HG03378 (cell line): ENCODE measurements at regions not wholly inside any gene's neighbourhood (a gene's known extent, or its start where the extent isn't known, plus 50 kb on each side); places are given as distances from the start of the nearest gene placed in this dataset.
"Not testable (repeated sequence)": the region's sequence is repeated elsewhere in the genome, so short reads cannot be mapped to it uniquely, and the experiment has no call there.

Source experiments
- ATAC-seq: cut with Tn5 transposase; IDR thresholded peaks from one replicate; pipeline ENCODE4 v1.9.1; 2021; ENCODE audit warnings: mild to moderate bottlenecking, moderate library complexity; ENCODE audit not compliant: unreplicated experiment

GRCh38 chr3:194054540-194054939 lies 81.4 kb upstream of the HES1 start:
- no peak for ATAC-seq

GRCh38 chr3:194054961-194055360 lies 81.0 kb upstream of the HES1 start:
- no peak for ATAC-seq

- not testable (repeated sequence) for ATAC-seq
These were observed 79.6 kb upstream of the HES1 start for GRCh38 chr3:194056323-194056722.

DNA sequence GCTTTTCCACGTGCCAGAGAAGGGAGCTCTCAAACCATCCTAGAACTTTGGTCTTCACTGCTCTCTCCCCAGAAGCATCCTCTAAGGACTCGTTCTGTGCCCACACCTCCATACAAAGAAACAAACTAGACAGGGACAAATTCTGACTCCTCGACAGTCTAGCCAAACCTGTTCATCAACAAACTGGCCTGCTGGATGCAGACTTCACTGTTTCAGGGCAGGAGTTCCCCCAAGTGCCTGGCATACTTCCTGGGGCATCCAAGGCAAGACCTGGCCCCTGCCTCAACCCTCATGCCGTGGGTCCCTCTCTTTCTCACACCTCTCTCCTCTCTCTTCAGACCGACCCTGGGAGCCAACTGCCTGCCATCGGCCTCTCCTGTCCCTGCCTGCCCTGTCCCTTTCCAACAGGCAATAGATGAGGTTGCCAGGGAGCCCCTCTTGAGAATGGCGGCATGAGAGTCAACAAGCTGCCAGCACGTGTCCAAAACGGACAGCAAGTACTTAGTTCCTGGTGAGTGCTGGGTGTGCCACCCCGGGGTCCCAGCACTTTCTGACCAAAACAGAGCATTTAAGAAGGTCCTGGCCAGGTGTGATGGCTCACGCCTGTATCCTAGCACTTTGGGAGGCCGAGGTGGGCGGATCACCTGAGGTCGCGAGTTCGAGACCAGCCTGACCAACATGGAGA lies 79.1 kb upstream of the HES1 start:
- ATAC-seq: no peak

GRCh38 chr3:194057570-194058188 lies 78.3 kb upstream of the HES1 start:
- no peak for ATAC-seq

GRCh38 chr3:194058189-194058571 lies 77.8 kb upstream of the HES1 start:
- ATAC-seq: no peak

- no peak for ATAC-seq
These were observed 77.2 kb upstream of the HES1 start for GRCh38 chr3:194058753-194059152.

GRCh38 chr3:194061421-194062030 lies 74.4 kb upstream of the HES1 start:
- ATAC-seq: no peak

- ATAC-seq: no peak
These were observed 73.1 kb upstream of the HES1 start for GRCh38 chr3:194062830-194063229.

- ATAC-seq: no peak
These were observed 71.3 kb upstream of the HES1 start for GRCh38 chr3:194064380-194065332.

GRCh38 chr3:194067327-194067726 lies 68.6 kb upstream of the HES1 start:
- ATAC-seq: not testable (repeated sequence)

- ATAC-seq: no peak
These were observed 68.0 kb upstream of the HES1 start for GRCh38 chr3:194067949-194068362.

DNA sequence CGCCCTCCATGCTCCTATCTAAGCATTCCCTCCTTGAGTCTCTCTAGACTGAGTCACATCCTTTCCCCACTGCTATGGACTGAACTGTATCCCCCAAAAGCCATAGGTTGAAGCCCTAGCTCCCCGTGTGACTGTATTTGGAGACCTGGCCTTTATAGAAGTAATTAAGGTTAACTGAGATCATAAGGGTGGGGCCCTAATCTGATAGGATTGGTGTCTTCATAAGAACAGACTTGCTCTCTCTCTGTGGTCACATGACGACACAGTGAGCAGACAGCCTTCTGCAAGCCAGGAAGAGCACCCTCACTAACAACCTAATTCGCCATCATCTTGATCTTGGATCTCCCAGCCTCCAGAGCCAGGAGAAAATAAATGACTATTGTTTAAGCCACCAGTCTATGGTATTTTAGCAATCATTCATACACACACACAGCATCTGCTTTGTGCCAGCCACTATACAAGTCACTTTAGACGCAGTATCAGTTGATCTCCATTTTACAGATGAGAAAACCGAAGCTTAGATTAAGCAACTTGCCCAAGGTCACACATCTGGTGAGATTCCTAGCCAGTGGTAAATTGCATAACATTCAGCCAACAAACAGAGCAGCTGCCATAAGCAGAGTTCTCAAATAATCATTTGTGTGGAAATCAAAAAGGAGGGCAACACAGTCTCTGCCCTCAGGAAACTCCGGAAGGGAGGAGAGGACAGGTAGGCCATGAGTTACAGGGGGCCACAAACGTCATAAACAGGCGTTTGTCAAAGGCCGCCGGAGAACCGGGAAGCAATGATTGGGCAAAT lies 66.3 kb upstream of the HES1 start:
- no peak for ATAC-seq

DNA sequence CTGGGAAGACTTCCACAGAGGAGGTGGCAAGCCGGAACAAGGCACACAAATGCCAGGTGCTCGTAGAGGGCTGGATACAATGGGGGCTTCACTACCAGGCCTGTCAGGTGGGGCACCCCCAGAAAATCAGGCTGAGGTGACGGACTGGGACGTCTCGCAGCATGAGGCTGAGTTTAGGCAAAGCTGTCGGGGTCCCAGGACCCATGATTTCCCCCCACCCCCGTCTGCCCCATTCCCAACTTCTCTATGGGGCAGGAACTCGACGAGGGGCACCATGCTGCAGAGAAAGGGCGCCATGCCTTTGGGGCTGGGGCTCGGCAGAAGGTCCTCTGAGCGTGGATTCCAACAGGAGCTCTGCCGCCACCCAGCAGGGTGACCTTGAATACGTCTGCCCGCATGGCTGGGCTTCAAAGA lies 65.7 kb upstream of the HES1 start:
- ATAC-seq: no peak

- peak; percentile 91 for ATAC-seq
These were observed 65.1 kb upstream of the HES1 start for GRCh38 chr3:194070634-194071409.

DNA sequence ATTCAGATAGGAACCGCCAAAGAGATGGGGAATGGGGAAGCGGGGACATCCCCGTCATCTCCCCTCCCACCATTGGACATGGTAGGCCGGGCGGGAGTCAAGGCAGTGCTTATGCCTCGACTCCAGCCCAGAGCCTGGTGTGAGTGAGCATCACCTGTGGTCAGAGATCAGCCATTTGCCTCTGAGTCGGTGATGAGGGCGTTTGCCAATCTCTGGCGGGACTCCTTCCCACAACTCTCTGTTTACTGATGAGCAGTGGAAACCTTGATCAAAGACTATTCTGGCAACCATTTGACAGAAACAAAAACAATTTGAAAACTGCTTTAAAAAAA lies 63.9 kb upstream of the HES1 start:
- ATAC-seq: no peak

DNA sequence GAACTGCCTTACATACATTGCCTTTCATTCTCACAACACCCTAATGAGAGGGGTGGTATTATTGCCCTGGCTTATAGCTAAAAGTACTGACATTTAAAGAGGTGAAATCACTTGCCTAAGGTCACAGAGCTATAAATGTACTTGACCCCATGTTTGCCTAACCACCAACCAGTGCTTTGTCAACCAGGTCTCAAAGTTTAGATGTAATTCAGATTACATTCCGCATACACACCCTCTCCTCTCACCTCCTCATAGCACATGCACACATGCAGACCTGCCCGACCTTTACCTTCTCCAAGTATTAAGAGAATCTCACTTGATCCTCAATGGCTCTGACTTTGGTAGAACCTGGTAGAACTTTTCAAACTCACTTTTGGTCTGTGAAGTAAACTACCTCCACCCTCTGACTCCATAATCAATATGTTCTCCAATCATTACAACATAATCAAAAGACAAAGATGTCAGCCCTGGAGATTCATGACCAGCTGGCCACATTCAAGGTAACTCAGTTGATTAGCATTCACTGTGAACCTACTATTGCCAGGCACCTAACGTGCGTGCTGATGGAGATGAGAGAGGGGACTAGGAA lies 63.2 kb upstream of the HES1 start:
- ATAC-seq: no peak

GRCh38 chr3:194073926-194074325 lies 62.0 kb upstream of the HES1 start:
- ATAC-seq: no peak

DNA sequence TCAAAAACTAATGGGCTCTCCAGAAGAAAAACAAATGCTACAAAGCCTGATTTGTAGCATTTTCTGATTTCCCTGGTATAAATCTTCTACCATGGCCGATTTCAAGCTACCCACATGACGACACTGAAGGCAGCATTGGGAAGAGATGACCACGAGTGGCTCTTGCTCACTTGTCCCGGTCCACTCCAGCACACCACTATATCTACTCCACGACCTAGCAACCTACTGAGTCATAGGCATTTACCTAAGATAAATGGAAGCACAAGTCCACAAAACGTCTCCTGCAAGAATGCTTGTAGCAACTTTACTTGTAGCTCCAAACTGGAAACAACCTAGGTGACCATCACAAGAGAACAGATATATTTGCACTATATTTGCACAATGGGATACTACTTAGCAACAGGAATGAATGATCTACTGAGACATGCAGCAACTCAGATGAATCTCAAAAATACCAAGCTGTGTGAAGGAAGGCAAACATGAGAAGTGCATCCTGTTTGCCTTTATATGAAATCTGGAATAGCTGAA lies 60.8 kb upstream of the HES1 start:
- no peak for ATAC-seq
